H1 (cell line): ENCODE measurements at regions not wholly inside any gene's neighbourhood (a gene's known extent, or its start where the extent isn't known, plus 50 kb on each side); places are given as distances from the start of the nearest gene placed in this dataset.

ENCODE experiments used
- CTCF ChIA-PET: fragments of 300-600 bp; sonication (Branson Sonifier 250); formaldehyde crosslinking; loops from one replicate; lab custom pipeline; 2021; ENCODE audit not compliant: partially characterized antibody; lab: Charles Lee
- POLR2A ChIA-PET: fragments of 300-600 bp; sonication (Branson Sonifier 250); formaldehyde crosslinking; loops from one replicate; lab custom pipeline; 2021; ENCODE audit warnings: inconsistent platforms; ENCODE audit not compliant: partially characterized antibody; lab: Charles Lee
- DNase-seq, 2 experiments: peaks; one replicate each; pipeline versions ENCODE4 v3.0.0 to v3.0.0-alpha.2; 2010 to 2022; ENCODE audit warnings: low spot score in 2 of 2, low read depth in 1 of 2, mixed read lengths in 1 of 2
- FAIRE-seq: peaks from 2 replicates; lab custom pipeline; 2011; peaks lifted over from hg19 to GRCh38; lab: Jason Lieb, UNC
- H2AFZ ChIP-seq: 2 replicates; pipeline ENCODE4 v1.8.1; 2012; ENCODE audit warnings: low read length, inconsistent platforms
- H2AK5ac ChIP-seq: 2 replicates; pipeline ENCODE4 v1.6.1; 2013; ENCODE audit warnings: low read depth, low read length
- H2BK120ac ChIP-seq: replicated peaks from 2 replicates; pipeline ENCODE3; 2013; ENCODE audit warnings: low read depth, low read length, inconsistent platforms
- H2BK12ac ChIP-seq: 2 replicates; pipeline ENCODE4 v1.6.1; 2013; ENCODE audit warnings: low read depth, low read length
- H2BK15ac ChIP-seq: 2 replicates; pipeline ENCODE4 v1.6.1; 2013; ENCODE audit warnings: low read length
- H2BK20ac ChIP-seq: 2 replicates; pipeline ENCODE4 v1.6.1; 2013; ENCODE audit warnings: low read length
- H2BK5ac ChIP-seq: 2 replicates; pipeline ENCODE4 v1.6.1; 2013; ENCODE audit warnings: low read depth, low read length
- H3K14ac ChIP-seq: 2 replicates; pipeline ENCODE4 v1.6.1; 2013; ENCODE audit warnings: inconsistent platforms; ENCODE audit not compliant: insufficient read length
- H3K18ac ChIP-seq: 2 replicates; pipeline ENCODE4 v1.6.1; 2013; ENCODE audit warnings: low read length; ENCODE audit errors: extremely low read depth
- H3K23ac ChIP-seq: 2 replicates; pipeline ENCODE4 v1.6.1; 2013; ENCODE audit warnings: inconsistent platforms; ENCODE audit not compliant: insufficient read length
- H3K23me2 ChIP-seq: 2 replicates; pipeline ENCODE4 v1.6.1; 2013; ENCODE audit warnings: low read depth, low read length
- H3K27ac ChIP-seq: 2 replicates; pipeline ENCODE4 v1.6.1; 2011; ENCODE audit warnings: low read depth, low read length, inconsistent platforms
- H3K27me3 ChIP-seq, 4 experiments: replicated peaks in 1 of 4; 1 replicate in 1 of 4; 2 replicates in 3 of 4; pipeline versions ENCODE4 v1.6.1 to v1.8.1; 2011 to 2013; ENCODE audit warnings: low read length in 3 of 4, mild to moderate bottlenecking in 3 of 4, inconsistent platforms in 2 of 4, mixed read lengths in 2 of 4, moderate library complexity in 1 of 4; ENCODE audit not compliant: control insufficient read depth in 3 of 4, insufficient read depth in 3 of 4; ENCODE audit errors: extremely low read depth in 1 of 4
- H3K36me3 ChIP-seq, 4 experiments: 2 replicates each; pipeline versions ENCODE4 v1.6.1 to v1.8.1; 2011 to 2013; ENCODE audit warnings: mild to moderate bottlenecking in 4 of 4, low read length in 3 of 4, moderate library complexity in 2 of 4, control low read depth in 1 of 4, inconsistent platforms in 1 of 4; ENCODE audit not compliant: insufficient read depth in 4 of 4, control insufficient read depth in 2 of 4
- H3K4ac ChIP-seq: replicated peaks from 2 replicates; pipeline ENCODE3; 2013; ENCODE audit warnings: low read length, low read depth, mixed read lengths, inconsistent platforms; ENCODE audit not compliant: insufficient read length
- H3K4me1 ChIP-seq, 4 experiments: replicated peaks in 1 of 4; 1 replicate in 1 of 4; 2 replicates in 3 of 4; pipeline versions ENCODE4 v1.6.1 to v1.8.1; 2011 to 2013; ENCODE audit warnings: low read length in 3 of 4, inconsistent platforms in 2 of 4, mixed read lengths in 1 of 4; ENCODE audit not compliant: insufficient read depth in 4 of 4, control insufficient read depth in 3 of 4
- H3K4me2 ChIP-seq, 2 experiments: 2 replicates each; pipeline versions ENCODE4 v1.6.1 to v1.8.1; 2011 to 2013; ENCODE audit warnings: low read depth in 2 of 2, low read length in 2 of 2, control low read depth in 1 of 2, inconsistent platforms in 1 of 2, mild to moderate bottlenecking in 1 of 2; ENCODE audit not compliant: insufficient read depth in 1 of 2
- H3K4me3 ChIP-seq, 4 experiments: fragments of 200-600, 300-600 bp in 1 of 4; sonication (generic), shearing (Covaris generic), sonication (Bioruptor Twin) in 1 of 4; 2 replicates each; pipeline versions ENCODE4 v1.5.1 to v1.8.1; 2011 to 2016; ENCODE audit warnings: low read length in 4 of 4, low read depth in 3 of 4, control low read depth in 2 of 4, inconsistent platforms in 2 of 4, mild to moderate bottlenecking in 2 of 4, mixed read lengths in 1 of 4, moderate library complexity in 1 of 4; ENCODE audit not compliant: insufficient read depth in 2 of 4; ENCODE audit errors: extremely low read depth in 1 of 4
- H3K56ac ChIP-seq: replicated peaks from 2 replicates; pipeline ENCODE3; 2013; ENCODE audit warnings: low read depth, mild to moderate bottlenecking, mixed read lengths, low read length, inconsistent platforms; ENCODE audit not compliant: insufficient read length
- H3K79me1 ChIP-seq: 2 replicates; pipeline ENCODE4 v1.6.1; 2013; ENCODE audit warnings: low read depth, low read length, control low read depth
- H3K79me2 ChIP-seq, 2 experiments: 2 replicates each; pipeline versions ENCODE4 v1.6.1 to v1.8.1; 2012 to 2013; ENCODE audit warnings: low read length in 2 of 2, mild to moderate bottlenecking in 2 of 2, inconsistent platforms in 1 of 2; ENCODE audit not compliant: insufficient read depth in 2 of 2, control insufficient read depth in 1 of 2
- H3K9ac ChIP-seq, 4 experiments: replicated peaks in 1 of 4; 1 replicate in 1 of 4; 2 replicates in 3 of 4; pipeline versions ENCODE4 v1.6.1 to v1.8.1; 2011 to 2013; ENCODE audit warnings: low read depth in 3 of 4, low read length in 3 of 4, control low read depth in 2 of 4, mild to moderate bottlenecking in 2 of 4, moderate library complexity in 2 of 4, inconsistent platforms in 1 of 4; ENCODE audit errors: extremely low read depth in 1 of 4
- H3K9me3 ChIP-seq, 2 experiments: 2 replicates each; pipeline versions ENCODE4 v1.6.1 to v1.8.1; 2012 to 2013; ENCODE audit warnings: mild to moderate bottlenecking in 2 of 2, moderate library complexity in 2 of 2, control low read depth in 1 of 2, inconsistent platforms in 1 of 2, low read depth in 1 of 2, low read length in 1 of 2, mixed read lengths in 1 of 2; ENCODE audit not compliant: insufficient read depth in 2 of 2
- H4K20me1 ChIP-seq, 2 experiments: replicated peaks in 1 of 2; 2 replicates each; pipeline versions ENCODE3 to v1.8.1; 2011 to 2013; ENCODE audit warnings: inconsistent platforms in 2 of 2, low read length in 2 of 2, mild to moderate bottlenecking in 1 of 2; ENCODE audit not compliant: insufficient read depth in 2 of 2, control insufficient read depth in 1 of 2
- H4K5ac ChIP-seq: 2 replicates; pipeline ENCODE4 v1.6.1; 2013; ENCODE audit warnings: low read length, low read depth, mixed read lengths, inconsistent platforms; ENCODE audit not compliant: insufficient read length
- H4K8ac ChIP-seq: 2 replicates; pipeline ENCODE4 v1.8.0; 2013; ENCODE audit warnings: mild to moderate bottlenecking, moderate library complexity, low read length, inconsistent platforms; ENCODE audit not compliant: insufficient read depth; ENCODE audit errors: extremely low read depth
- H4K91ac ChIP-seq: replicated peaks from 2 replicates; pipeline ENCODE3; 2013; ENCODE audit warnings: low read length, mixed read lengths, inconsistent platforms; ENCODE audit not compliant: insufficient read length
- ATF3 ChIP-seq: IDR thresholded peaks from 2 replicates; pipeline ENCODE4 v1.6.1; 2011; ENCODE audit warnings: low read depth, mild to moderate bottlenecking, low read length; ENCODE audit not compliant: insufficient read depth
- BCL11A ChIP-seq, 2 experiments: IDR thresholded peaks; one replicate each; pipeline ENCODE4 v1.6.1; 2011; ENCODE audit warnings: low read depth in 2 of 2, low read length in 2 of 2, mild to moderate bottlenecking in 2 of 2
- NANOG ChIP-seq: IDR thresholded peaks from 2 replicates; pipeline ENCODE4 v1.6.1; 2011; ENCODE audit warnings: low read length, low read depth, mild to moderate bottlenecking, inconsistent platforms; ENCODE audit not compliant: insufficient read depth, poor library complexity, severe bottlenecking
- POLR2A ChIP-seq, 2 experiments: IDR thresholded peaks; 1 replicate in 1 of 2; 2 replicates in 1 of 2; pipeline ENCODE4 v1.6.1; 2011; ENCODE audit warnings: low read depth in 2 of 2, low read length in 2 of 2, mild to moderate bottlenecking in 2 of 2; ENCODE audit errors: control extremely low read depth in 1 of 2
- RFX5 ChIP-seq: IDR thresholded peaks from 2 replicates; pipeline ENCODE4 v1.6.1; 2011; ENCODE audit warnings: low read depth, low read length, improper control_type of control experiment, borderline replicate concordance
- RXRA ChIP-seq: IDR thresholded peaks from 2 replicates; pipeline ENCODE4 v1.6.1; 2011; ENCODE audit warnings: low read depth, mild to moderate bottlenecking, low read length, moderate library complexity; ENCODE audit not compliant: insufficient read depth
- SP4 ChIP-seq: IDR thresholded peaks from 2 replicates; pipeline ENCODE4 v1.6.1; 2012; ENCODE audit warnings: low read length, inconsistent platforms
- TBP ChIP-seq: IDR thresholded peaks from 2 replicates; pipeline ENCODE4 v1.6.1; 2011; ENCODE audit warnings: low read depth, low read length, improper control_type of control experiment
- USF2 ChIP-seq: IDR thresholded peaks from 2 replicates; pipeline ENCODE4 v1.6.1; 2011; ENCODE audit warnings: low read length, improper control_type of control experiment
- YY1 ChIP-seq: IDR thresholded peaks from 2 replicates; pipeline ENCODE4 v1.6.1; 2011; ENCODE audit warnings: low read depth, mild to moderate bottlenecking, low read length
- ZNF274 ChIP-seq: IDR thresholded peaks from 2 replicates; pipeline ENCODE4 v1.7.0; 2012; ENCODE audit warnings: low read length, borderline replicate concordance; ENCODE audit errors: extremely low read depth
- WGBS, 2 experiments: shearing (Covaris generic) in 1 of 2; methylation state at CpG; one replicate each; pipeline versions ENCODE4 v1.1.6 to v1.1.7; 2013 to 2015; ENCODE audit warnings: low lambda C conversion rate in 2 of 2, mixed read lengths in 2 of 2, inconsistent platforms in 1 of 2, low coverage in 1 of 2, missing lambda C conversion rate in 1 of 2; ENCODE audit not compliant: insufficient replicate concordance in 2 of 2, insufficient coverage in 1 of 2, insufficient read length in 1 of 2; ENCODE audit errors: extremely low coverage in 1 of 2, missing lambda C conversion rate in 1 of 2; 5-methylcytosine and 5-hydroxymethylcytosine counted together

GRCh38 chr21:39003982-39004633 lies 179.1 kb downstream of the PSMG1 start:
- ChIA-PET POLR2A (interaction anchor here (0.6 kb wide), 1 partner anchor 15 kb away, joined by 4 read pairs; no protein-coding TSS in a partner anchor), CTCF (interaction anchor here (0.6 to 1.4 kb wide), 4 partner anchors 11 to 19 kb away, joined by 3 to 4 read pairs (median 4); no protein-coding TSS in a partner anchor)
- H2BK5ac ChIP-seq = no peak overlapping the region
- H4K8ac ChIP-seq = no peak overlapping the region
- H3K79me2 ChIP-seq = no peaks in the 10 kb centered on the region
- H3K18ac ChIP-seq = no peak overlapping the region
- H3K14ac ChIP-seq = no peak overlapping the region
- H2BK15ac ChIP-seq = peak overlapping the region; percentile 3; the same call in 1 of the 2 replicates
- no peaks in the 10 kb centered on the region for H3K79me1 ChIP-seq
- no peak overlapping the region for H2BK12ac ChIP-seq
- no peak overlapping the region for H3K23ac ChIP-seq
- WGBS, 2 experiments = 88% methylated on average over 9 of the region's 9 CpGs; no CpG with 5 or more reads in 1 of the 2 experiments
- no peak overlapping the region for H2AK5ac ChIP-seq
- no peaks in the 10 kb centered on the region for H3K23me2 ChIP-seq
- FAIRE-seq (no peak), DNase-seq (no peak)
- H3K36me3 ChIP-seq = no peaks in the 10 kb centered on the region
- no peak overlapping the region for H3K4me3 ChIP-seq
- H3K9me3 ChIP-seq = no peaks in the 10 kb centered on the region
- no peak overlapping the region for H3K4ac ChIP-seq
- no peak overlapping the region for H2BK120ac ChIP-seq
- H3K4me2 ChIP-seq = no peak overlapping the region
- no peak overlapping the region for H3K56ac ChIP-seq
- H4K5ac ChIP-seq = no peak overlapping the region
- H2AFZ ChIP-seq = no peak overlapping the region
- no peak overlapping the region for H4K91ac ChIP-seq
- H3K9ac ChIP-seq = no peak overlapping the region
- no peak overlapping the region for H3K27ac ChIP-seq
- peaks cover 0 to 8% (median 4%) of the 10 kb centered on the region in 4 experiments; a peak in 5 of 7 replicates for H3K4me1 ChIP-seq
- H4K20me1 ChIP-seq = no peaks in the 10 kb centered on the region
- H3K27me3 ChIP-seq = no peaks in the 10 kb centered on the region; a peak in 1 of 7 replicates
- no peak overlapping the region for H2BK20ac ChIP-seq
- TF ChIP-seq USF2 = no peak
- TF ChIP-seq ATF3 = no peak
- TF ChIP-seq YY1 = no peak
- TF ChIP-seq POLR2A (IDR thresholded peaks at IDR 0.05; ENCODE audit: control extremely low read depth in 1 of 2, low read depth in 2 of 2, low read length in 2 of 2) = no peak
- TF ChIP-seq SP4 = no peak
- TF ChIP-seq ZNF274 = no peak
- no peak for TF ChIP-seq BCL11A (IDR thresholded peaks at IDR 0.05; ENCODE audit: low read depth in 2 of 2, low read length in 2 of 2)
- TF ChIP-seq TBP = no peak
- TF ChIP-seq RFX5 = no peak
- no peak for TF ChIP-seq RXRA
- TF ChIP-seq NANOG = no peak
